Astrocyte (in vitro differentiated cells and primary cell): ENCODE measurements at regions not wholly inside any gene's neighbourhood (a gene's known extent, or its start where the extent isn't known, plus 50 kb on each side); places are given as distances from the start of the nearest gene placed in this dataset.

Source experiments
- DNase-seq: peaks from one replicate; pipeline ENCODE4 v3.0.0-alpha.2; 2010; ENCODE audit warnings: low read depth
- FAIRE-seq: peaks from 2 replicates; lab custom pipeline; 2011; peaks lifted over from hg19 to GRCh38; lab: Jason Lieb, UNC
- H2AFZ ChIP-seq: 2 replicates; pipeline ENCODE4 v1.6.0; 2012; ENCODE audit warnings: low read depth, low read length, inconsistent platforms
- H3K27ac ChIP-seq: 2 replicates; pipeline ENCODE4 v1.5.1; 2011; ENCODE audit warnings: low read depth, low read length, inconsistent platforms
- H3K27me3 ChIP-seq: 2 replicates; pipeline ENCODE4 v1.6.0; 2011; ENCODE audit warnings: low read length, inconsistent platforms; ENCODE audit not compliant: insufficient read depth
- H3K36me3 ChIP-seq: 2 replicates; pipeline ENCODE4 v1.5.1; 2011; ENCODE audit warnings: low read length, inconsistent platforms; ENCODE audit not compliant: insufficient read depth
- H3K4me1 ChIP-seq: 2 replicates; pipeline ENCODE4 v1.5.1; 2011; ENCODE audit warnings: low read length, inconsistent platforms; ENCODE audit not compliant: insufficient read depth
- H3K4me2 ChIP-seq: 2 replicates; pipeline ENCODE4 v1.6.0; 2012; ENCODE audit warnings: low read length, inconsistent platforms
- H3K4me3 ChIP-seq: 2 replicates; pipeline ENCODE4 v1.5.1; 2011; ENCODE audit warnings: low read depth, mild to moderate bottlenecking, low read length, inconsistent platforms; ENCODE audit not compliant: insufficient read depth
- H3K79me2 ChIP-seq: 2 replicates; pipeline ENCODE4 v1.6.0; 2012; ENCODE audit warnings: mild to moderate bottlenecking, low read length, inconsistent platforms; ENCODE audit not compliant: insufficient read depth
- H3K9ac ChIP-seq: 2 replicates; pipeline ENCODE4 v1.6.0; 2012; ENCODE audit warnings: mild to moderate bottlenecking, low read length, inconsistent platforms
- H3K9me3 ChIP-seq: 2 replicates; pipeline ENCODE4 v1.5.1; 2012; ENCODE audit warnings: low read depth, mild to moderate bottlenecking, low read length, inconsistent platforms; ENCODE audit not compliant: insufficient read depth
- H4K20me1 ChIP-seq: 2 replicates; pipeline ENCODE4 v1.6.0; 2012; ENCODE audit warnings: low read length, inconsistent platforms; ENCODE audit not compliant: insufficient read depth
- H3K27ac Mint-ChIP-seq: one replicate; pipeline ENCODE4 v1.8.0; 2021; ENCODE audit warnings: mild to moderate bottlenecking, mixed read lengths; ENCODE audit not compliant: unreplicated experiment
- H3K27me3 Mint-ChIP-seq: one replicate; pipeline ENCODE4 v1.8.0; 2021; ENCODE audit warnings: low read depth, mixed read lengths; ENCODE audit not compliant: unreplicated experiment
- H3K36me3 Mint-ChIP-seq: one replicate; pipeline ENCODE4 v1.8.0; 2021; ENCODE audit warnings: low read depth, mixed read lengths; ENCODE audit not compliant: unreplicated experiment
- H3K4me1 Mint-ChIP-seq: one replicate; pipeline ENCODE4 v1.8.0; 2021; ENCODE audit warnings: low read depth, mixed read lengths; ENCODE audit not compliant: unreplicated experiment
- H3K4me3 Mint-ChIP-seq: one replicate; pipeline ENCODE4 v1.8.0; 2021; ENCODE audit warnings: mild to moderate bottlenecking, moderate library complexity, mixed read lengths; ENCODE audit not compliant: unreplicated experiment
- H3K9me3 Mint-ChIP-seq: one replicate; pipeline ENCODE4 v1.8.0; 2021; ENCODE audit warnings: mild to moderate bottlenecking, mixed read lengths; ENCODE audit not compliant: unreplicated experiment
- CTCF ChIP-seq: IDR thresholded peaks from 2 replicates; pipeline ENCODE4 v1.5.1; 2011; ENCODE audit warnings: low read depth, mild to moderate bottlenecking, inconsistent platforms, low read length, moderate library complexity; ENCODE audit not compliant: insufficient read depth
- EZH2 ChIP-seq: IDR thresholded peaks from 2 replicates; pipeline ENCODE4 v1.6.1; 2012; ENCODE audit warnings: mild to moderate bottlenecking, low read length, inconsistent platforms; ENCODE audit not compliant: insufficient read depth

GRCh38 chr16:52237823-52238222, 309.1 kb downstream of the TOX3 start:
- H2AFZ ChIP-seq, result no peak overlapping the region
- no peak overlapping the region for H3K4me2 ChIP-seq
- no peaks in the 10 kb centered on the region for H3K9me3 Mint-ChIP-seq
- no peak overlapping the region for H3K4me3 ChIP-seq
- H3K4me1 Mint-ChIP-seq, result no peaks in the 10 kb centered on the region
- no peaks in the 10 kb centered on the region for H4K20me1 ChIP-seq
- no peaks in the 10 kb centered on the region for H3K36me3 ChIP-seq
- TF ChIP-seq CTCF (no peak), EZH2 (no peak)
- no peaks in the 10 kb centered on the region for H3K27me3 Mint-ChIP-seq
- FAIRE-seq, result no peak
- no peaks in the 10 kb centered on the region for H3K4me1 ChIP-seq
- no peak overlapping the region for H3K4me3 Mint-ChIP-seq
- no peaks in the 10 kb centered on the region for H3K9me3 ChIP-seq
- H3K36me3 Mint-ChIP-seq, result no peaks in the 10 kb centered on the region
- H3K79me2 ChIP-seq, result no peaks in the 10 kb centered on the region
- no peak overlapping the region for H3K27ac ChIP-seq
- H3K27ac Mint-ChIP-seq, result no peak overlapping the region
- no peak overlapping the region for H3K9ac ChIP-seq
- no peaks in the 10 kb centered on the region for H3K27me3 ChIP-seq
- DNase-seq, result no peak

DNA sequence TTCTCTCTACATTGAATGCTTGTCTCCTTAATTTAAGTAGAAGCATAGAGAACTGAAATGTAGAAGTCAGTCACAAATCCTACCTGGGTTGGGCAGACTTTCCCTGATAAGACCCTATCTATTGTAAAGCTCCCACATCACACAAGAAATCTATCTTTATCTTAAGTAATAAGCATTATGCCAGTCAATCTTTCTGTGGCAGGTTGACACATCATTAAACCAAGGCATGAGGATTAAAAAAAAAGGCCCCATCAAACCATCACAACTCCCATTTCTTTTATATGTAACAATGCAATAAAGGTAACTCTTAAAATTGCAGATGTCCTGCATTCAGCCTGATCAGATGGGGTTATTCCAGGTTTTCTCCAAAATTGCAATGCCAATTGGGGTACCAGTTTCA, 311.8 kb downstream of the TOX3 start:
- H3K27me3 ChIP-seq, result no peaks in the 10 kb centered on the region
- H3K27me3 Mint-ChIP-seq, result no peaks in the 10 kb centered on the region
- no peak overlapping the region for H2AFZ ChIP-seq
- H3K79me2 ChIP-seq, result no peaks in the 10 kb centered on the region
- H3K9me3 ChIP-seq, result no peaks in the 10 kb centered on the region
- no peaks in the 10 kb centered on the region for H3K9me3 Mint-ChIP-seq
- TF ChIP-seq EZH2 (no peak), CTCF (no peak)
- no peaks in the 10 kb centered on the region for H3K36me3 ChIP-seq
- H3K4me1 ChIP-seq, result no peaks in the 10 kb centered on the region
- H3K4me3 ChIP-seq, result no peak overlapping the region
- DNase-seq (no peak), FAIRE-seq (no peak)
- H3K27ac Mint-ChIP-seq, result no peak overlapping the region
- H3K4me1 Mint-ChIP-seq, result no peaks in the 10 kb centered on the region
- H3K36me3 Mint-ChIP-seq, result no peaks in the 10 kb centered on the region
- H4K20me1 ChIP-seq, result no peaks in the 10 kb centered on the region
- H3K27ac ChIP-seq, result no peak overlapping the region
- no peak overlapping the region for H3K4me2 ChIP-seq
- no peak overlapping the region for H3K9ac ChIP-seq
- H3K4me3 Mint-ChIP-seq, result no peak overlapping the region

- Histone ChIP-seq H3K9me3 (no peaks in the 10 kb centered on the region), H3K79me2 (no peaks in the 10 kb centered on the region), H3K36me3 (no peaks in the 10 kb centered on the region), H3K4me2 (no peak overlapping the region), H2AFZ (no peak overlapping the region), H4K20me1 (no peaks in the 10 kb centered on the region), H3K27me3 (no peaks in the 10 kb centered on the region), H3K4me1 (no peaks in the 10 kb centered on the region), H3K4me3 (no peak overlapping the region), H3K27ac (no peak overlapping the region), H3K9ac (no peak overlapping the region)
- Mint-ChIP-seq H3K27me3 (no peaks in the 10 kb centered on the region), H3K9me3 (no peaks in the 10 kb centered on the region), H3K27ac (no peak overlapping the region), H3K4me3 (no peak overlapping the region), H3K36me3 (no peaks in the 10 kb centered on the region), H3K4me1 (no peaks in the 10 kb centered on the region)
- FAIRE-seq (no peak), DNase-seq (no peak)
- TF ChIP-seq EZH2, result no peak
These were observed 312.3 kb downstream of the TOX3 start for GRCh38 chr16:52234626-52235025.
